SIG-M5 (cell line): ENCODE measurements at regions not wholly inside any gene's neighbourhood (a gene's known extent, or its start where the extent isn't known, plus 50 kb on each side); places are given as distances from the start of the nearest gene placed in this dataset.
"Not testable (repeated sequence)": the region's sequence is repeated elsewhere in the genome, so short reads cannot be mapped to it uniquely, and the experiment has no call there.

ENCODE experiments used
- DNase-seq: peaks from one replicate; lab custom pipeline; 2025; lab: John Stamatoyannopoulos, UW

GRCh38 chr5:51034222-51034901 is 348.9 kb upstream of the ISL1 start:
- DNase-seq: no peak

DNA sequence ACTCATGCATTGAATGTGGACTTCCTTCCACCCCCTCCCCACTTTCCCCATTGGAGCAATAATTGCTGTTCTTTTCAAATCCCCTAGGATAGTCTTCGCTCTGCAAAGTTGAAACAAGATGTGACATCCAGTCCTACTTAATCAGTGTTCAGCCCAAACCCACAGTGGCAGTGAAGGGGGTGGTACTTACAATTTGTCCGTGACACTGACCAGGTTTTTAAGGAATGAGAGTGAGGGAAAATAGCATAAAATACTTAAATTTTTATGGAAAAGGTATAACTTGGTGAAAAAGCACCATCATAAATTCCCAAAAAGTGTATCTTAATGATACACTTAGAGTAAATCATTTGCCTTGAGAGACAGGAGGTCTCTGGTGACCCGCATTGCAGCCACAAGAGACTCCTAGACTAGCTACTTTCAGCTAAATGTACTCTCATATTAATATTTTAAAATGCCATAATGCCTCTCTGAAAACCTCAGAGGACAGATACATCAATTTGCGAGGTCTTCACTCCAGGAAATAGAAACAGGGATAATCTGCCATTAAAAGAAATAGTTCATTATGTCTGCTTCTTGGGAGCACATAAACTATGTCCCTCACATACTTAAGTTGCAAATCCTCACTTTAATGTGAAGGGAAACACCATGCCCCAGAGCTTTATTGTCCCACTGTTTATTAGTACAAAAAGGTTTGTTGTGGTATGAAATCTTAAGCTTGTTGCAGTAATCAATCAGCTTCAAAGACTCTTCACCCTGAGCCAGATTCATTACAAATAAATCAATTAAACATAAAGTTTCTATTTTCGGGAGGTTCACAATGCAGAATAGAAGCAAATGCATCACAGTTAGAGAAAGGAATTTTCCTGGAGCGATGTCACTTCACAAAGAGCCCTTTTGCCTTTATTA is 343.6 kb upstream of the ISL1 start:
- no peak for DNase-seq

GRCh38 chr5:51043745-51044144 is 339.5 kb upstream of the ISL1 start:
- DNase-seq: no peak

DNA sequence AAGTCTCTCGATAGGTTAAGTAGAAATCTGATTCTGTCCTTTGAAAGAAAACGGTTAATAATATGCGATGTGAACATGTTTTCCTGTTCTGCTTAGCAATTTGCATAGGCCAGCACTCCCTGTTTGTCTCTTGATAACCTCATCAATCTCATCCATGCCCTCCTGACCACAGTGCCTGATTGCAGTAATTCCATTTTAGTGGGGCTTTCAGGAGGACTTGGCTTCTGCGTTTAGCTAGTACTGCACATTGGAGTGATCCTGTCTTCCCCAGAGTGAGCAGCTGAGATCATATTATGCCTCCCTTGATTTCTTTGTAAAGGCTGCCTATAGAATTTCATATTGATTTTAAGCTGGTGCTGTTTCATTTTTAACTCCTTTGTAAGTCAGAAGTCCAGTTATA is 335.9 kb upstream of the ISL1 start:
- DNase-seq: no peak

- DNase-seq: no peak
Observed at GRCh38 chr5:51053361-51053760, 329.9 kb upstream of the ISL1 start.

DNA sequence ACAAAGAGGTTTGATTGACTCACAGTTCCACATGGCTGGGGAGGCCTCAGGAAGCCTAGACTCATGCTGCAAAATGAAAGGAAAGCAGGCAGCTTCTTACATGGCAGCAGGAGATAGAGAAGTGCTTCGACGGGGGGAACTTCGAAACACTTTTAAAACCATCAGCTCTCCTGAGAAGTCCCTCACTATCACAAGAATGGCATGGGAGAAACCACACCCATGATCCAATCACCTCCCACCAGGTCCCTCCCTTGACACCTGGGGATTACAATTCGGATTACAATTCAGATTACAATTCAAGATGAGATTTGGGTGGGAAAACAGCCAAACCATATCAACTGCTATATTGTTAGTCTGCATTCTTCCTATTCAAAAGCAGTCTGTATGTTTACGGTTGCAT is 322.3 kb upstream of the ISL1 start:
- DNase-seq: no peak

GRCh38 chr5:51072937-51073336 is 310.3 kb upstream of the ISL1 start:
- DNase-seq: no peak

DNA sequence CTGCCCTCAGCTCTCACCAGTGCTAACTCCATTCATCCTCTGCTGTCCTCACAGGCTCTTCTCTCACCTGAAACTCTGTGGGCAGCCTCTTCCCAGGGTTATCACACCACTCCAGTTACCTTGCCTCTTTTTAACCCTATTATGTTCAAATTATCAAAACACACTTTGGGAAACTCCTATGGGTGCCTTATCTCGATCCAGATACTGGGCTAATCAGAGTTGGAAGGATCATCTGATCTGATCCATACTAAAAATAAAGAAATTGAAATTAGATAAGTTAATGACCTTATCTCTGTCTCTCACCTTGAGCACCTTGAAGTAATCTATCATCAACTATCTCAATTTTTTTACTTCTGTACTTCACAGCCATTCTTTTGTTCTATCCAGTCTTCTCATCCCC is 300.5 kb upstream of the ISL1 start:
- no peak for DNase-seq

DNA sequence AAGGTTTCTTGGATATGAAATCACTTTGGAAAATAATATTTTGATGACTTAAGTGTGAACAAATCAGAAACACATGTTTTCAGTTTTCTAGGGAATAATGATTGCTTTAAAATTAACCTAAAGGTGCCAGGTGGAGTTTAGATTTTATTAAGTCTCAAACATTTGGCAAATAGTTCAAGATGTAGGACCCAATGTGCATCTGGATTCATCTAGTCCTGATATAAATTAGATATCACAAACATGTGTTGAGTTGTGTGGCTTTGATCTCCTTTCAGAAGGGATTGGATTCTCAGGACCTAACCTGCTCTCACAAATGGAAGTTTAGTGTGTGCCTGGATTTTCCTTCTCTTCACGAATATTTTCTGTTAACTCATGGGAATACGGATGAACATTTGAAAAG is 291.4 kb upstream of the ISL1 start:
- DNase-seq: no peak

DNA sequence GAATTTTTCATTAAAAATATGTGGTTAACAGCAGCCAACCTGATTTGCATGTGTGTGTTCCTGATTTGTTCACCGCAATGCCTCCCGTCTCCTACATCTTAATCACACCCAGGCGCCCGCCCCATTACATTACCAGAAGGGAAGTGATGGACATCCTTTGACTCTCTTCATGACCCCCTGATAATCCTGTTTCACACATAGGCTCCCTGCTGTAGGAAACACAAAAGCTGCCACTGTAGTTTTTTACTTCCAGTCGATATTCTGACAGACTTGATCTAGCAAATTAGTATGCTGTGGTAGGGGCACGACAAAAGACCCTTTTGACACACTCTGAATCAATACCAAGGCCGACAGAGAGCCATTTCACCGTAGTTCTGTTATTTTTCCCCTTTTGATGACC is 287.8 kb upstream of the ISL1 start:
- no peak for DNase-seq

DNA sequence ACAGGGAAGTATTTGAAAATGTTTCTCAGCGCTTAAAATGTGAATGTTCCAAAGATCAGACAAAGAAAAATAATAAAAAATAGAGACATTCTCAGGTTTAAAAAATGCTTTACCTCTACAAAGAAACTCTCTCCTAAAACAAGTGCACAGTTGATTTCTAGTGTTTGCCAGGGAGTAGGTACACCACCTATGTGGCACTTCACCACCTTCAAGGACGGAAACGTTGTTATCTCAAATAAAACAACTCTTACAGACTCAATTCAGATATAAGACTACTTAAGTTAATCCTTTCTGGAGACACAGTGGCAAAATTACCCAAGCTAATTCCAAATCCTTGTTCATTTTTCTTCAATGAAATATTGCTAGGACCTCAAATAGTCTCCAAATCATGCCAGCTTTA is 286.4 kb upstream of the ISL1 start:
- no peak for DNase-seq

DNA sequence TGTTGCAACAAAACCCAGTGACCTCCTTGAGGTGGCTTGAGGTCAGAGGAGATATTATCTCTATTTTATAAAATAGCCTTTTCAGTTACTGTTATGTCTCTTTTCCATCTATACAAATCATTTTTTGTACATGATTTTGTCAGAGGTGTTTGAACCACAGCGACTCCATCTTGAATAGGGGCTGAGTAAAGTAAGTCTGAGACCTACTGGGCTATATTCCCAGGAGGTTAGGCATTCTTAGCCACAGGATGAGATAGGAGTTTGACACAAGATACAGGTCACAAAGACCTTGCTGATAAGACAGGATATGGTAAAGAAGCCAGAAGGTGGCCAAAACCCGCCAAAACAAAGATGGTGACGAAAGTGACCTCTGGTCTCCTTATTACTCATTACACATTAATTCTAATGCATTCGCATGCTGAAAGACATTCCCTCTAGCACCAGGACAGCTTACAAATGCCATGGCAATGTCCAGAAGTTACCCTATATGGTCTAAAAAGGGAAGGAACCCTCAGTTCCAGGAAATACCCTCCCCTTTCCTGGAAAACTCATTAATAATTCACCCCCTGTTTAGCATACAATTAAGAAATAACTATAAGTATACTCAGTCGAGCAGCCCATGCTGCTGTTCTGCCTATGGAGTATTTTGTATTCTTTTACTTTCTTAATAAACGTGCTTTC is 283.9 kb upstream of the ISL1 start:
- no peak for DNase-seq

DNA sequence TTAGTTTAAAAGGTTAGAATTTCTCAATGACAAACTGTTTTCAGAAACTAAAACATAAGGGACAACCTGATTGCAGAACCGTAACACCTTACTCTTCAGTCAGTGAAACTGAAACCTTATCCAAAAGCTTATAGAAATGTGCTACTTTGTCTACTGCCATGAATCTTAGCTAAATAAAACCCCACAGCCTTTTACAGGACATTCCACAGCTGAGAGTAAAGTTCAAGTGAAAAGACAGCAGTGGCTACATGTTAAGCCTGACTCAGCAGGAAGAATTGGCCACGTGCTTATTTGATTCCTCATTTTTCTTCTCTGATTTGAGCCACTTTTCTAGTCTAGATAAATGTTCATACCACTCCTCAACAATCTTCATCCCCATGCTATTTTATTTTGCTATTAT is 278.7 kb upstream of the ISL1 start:
- no peak for DNase-seq

GRCh38 chr5:51109786-51110410 is 273.4 kb upstream of the ISL1 start:
- no peak for DNase-seq

DNA sequence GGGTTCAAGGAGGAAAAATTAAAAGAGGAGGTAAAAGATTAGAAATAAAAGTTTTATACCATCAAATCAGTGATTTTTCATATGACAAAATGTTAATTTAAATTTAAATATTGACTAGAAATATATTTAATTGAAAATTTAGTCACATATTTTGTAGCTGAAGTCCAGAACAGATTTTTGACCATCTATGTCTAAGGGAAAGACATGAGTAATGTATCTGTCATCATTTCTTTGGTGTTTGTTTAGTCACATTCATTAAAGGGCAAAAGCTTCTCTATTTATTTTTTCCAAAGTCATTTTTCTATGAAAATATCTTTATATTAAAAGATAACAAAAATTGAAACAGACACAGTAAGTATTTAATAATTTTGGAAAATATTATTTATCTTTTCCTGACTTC is 252.0 kb upstream of the ISL1 start:
- no peak for DNase-seq

- no peak for DNase-seq
Observed at GRCh38 chr5:51138164-51138563, 245.1 kb upstream of the ISL1 start.

GRCh38 chr5:51148437-51148836 is 234.8 kb upstream of the ISL1 start:
- no peak for DNase-seq

GRCh38 chr5:51156222-51156621 is 227.0 kb upstream of the ISL1 start:
- DNase-seq: no peak

DNA sequence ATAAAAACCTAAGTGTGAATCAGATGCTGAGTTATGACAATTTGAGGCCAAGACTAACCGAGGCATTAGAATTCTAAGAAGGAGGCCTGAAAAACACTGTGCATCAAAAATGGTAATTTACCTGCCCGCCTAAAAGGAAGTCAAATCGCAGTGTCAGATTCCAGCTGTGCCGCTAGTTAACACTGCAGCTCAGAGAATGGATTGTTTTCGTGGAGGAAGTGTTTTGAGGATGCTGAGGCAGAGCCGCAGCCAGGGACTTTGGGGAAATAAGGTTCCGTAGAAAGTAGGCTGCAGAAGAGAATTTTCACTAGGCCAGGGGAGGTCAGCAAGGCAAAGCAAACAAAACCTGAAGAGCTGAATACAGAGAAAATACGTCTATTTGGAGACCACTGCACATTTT is 226.4 kb upstream of the ISL1 start:
- DNase-seq: no peak

DNA sequence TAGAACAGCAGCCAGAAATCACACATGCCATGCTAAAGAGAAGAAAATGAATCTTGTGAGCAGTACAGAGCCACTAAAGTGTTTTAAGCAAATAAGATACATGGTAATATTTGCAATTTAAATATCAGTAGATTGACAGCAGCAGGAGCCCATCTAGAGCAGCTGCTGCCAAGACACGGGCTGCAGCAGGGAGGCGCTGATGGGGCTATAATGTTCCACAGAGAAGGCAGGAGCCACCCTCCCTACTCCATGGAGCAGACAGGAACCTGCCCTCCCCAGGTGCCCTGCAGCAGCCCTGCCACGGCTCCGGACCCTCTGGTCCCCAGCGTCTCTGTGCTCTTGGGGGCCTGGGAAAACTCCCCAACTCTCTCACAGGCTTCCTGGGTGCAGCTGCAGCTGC is 224.1 kb upstream of the ISL1 start:
- DNase-seq: no peak

DNA sequence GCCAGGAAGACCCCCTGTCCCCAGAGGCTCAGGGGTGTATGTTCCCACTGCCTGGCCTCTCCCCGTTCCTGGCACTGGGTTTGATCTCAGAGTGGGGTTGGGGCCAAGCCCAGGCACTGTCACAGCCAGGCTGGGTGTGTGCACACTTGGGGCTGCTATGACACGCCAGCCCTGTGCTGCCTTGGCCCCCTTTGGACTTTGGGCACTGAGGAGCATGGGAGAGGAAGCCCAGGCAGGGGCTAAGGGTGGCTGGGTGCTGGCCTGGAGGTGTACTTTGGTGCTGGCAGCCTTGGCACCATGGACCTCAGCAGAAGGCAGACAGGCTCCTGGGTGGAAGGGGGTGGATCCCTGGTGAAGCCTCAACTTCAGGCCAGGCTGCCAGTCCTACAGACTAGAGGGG is 223.6 kb upstream of the ISL1 start:
- DNase-seq: no peak

DNA sequence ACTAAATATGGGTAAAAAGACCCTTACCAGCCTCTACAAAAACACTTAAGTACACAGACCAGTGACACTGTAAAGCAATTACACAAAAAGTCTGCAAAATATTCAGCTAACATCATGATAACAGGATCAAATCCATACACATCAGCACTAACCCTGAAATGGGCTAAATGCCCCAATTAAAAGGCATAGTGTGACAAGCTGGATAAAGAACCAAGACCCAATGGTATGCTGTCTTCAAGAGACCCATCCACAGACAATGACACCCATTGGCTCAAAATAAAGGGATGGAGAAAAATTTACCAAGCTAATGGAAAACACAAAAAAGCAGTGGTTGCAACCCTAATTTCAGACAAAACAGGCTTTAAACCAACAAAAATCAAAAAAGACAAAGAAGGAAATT is 221.0 kb upstream of the ISL1 start:
- no peak for DNase-seq

DNA sequence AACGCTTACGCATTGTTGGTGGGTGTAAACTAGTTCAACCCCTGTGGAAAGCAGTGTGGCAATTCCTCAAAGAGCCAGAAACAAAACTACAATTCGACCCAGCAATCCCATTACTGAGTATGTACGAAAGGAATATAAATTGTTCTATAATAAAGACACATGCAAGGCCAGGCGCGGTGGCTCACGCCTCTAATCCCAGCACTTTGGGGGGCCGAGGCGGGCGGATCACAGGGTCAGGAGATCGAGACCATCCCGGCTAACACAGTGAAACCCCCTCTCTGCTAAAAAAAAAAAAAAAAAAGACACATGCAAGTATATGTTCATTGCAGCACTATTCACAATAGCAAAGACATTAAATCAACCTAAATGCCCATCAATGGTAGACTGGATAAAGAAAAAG is 217.6 kb upstream of the ISL1 start:
- DNase-seq: not testable (repeated sequence)
